HFF-Myc (cell line): ENCODE measurements at regions not wholly inside any gene's neighbourhood (a gene's known extent, or its start where the extent isn't known, plus 50 kb on each side); places are given as distances from the start of the nearest gene placed in this dataset.

ENCODE experiments used
- DNase-seq: peaks from one replicate; pipeline ENCODE4 v3.0.0-alpha.2; 2011; ENCODE audit warnings: low read depth; ENCODE audit errors: extremely low read depth
- H3K4me3 ChIP-seq: replicated peaks from 2 replicates; pipeline ENCODE4 v1.5.1; 2011; ENCODE audit warnings: low read depth, mild to moderate bottlenecking, control low read depth, low read length
- TF ChIP-seq, protein P1 (sequence below): IDR thresholded peaks from 2 replicates; pipeline ENCODE4 v1.5.1; 2012; ENCODE audit warnings: mild to moderate bottlenecking, low read depth, low read length, control low read depth; ENCODE audit errors: missing control alignments

DNA sequence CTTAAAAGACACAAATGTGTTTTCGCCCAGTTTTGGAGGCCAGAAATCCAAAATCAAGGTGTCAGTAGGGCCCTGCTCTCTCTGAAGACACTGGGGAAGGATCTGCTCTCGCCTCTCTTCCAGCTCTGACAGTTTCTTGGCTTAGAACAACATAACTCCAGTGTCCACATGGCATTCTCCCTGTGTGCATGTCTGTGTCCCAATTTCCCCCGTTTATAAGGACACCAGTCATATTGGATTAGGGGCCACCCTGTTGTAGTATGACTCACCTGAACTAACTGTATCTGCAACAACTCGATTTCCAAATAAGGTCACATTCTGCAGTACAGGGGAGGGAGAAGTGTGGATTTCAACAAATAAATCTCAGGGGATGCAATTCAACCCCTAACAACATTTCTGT lies 263.2 kb downstream of the SS18 start:
- TF ChIP-seq, protein P1, sequence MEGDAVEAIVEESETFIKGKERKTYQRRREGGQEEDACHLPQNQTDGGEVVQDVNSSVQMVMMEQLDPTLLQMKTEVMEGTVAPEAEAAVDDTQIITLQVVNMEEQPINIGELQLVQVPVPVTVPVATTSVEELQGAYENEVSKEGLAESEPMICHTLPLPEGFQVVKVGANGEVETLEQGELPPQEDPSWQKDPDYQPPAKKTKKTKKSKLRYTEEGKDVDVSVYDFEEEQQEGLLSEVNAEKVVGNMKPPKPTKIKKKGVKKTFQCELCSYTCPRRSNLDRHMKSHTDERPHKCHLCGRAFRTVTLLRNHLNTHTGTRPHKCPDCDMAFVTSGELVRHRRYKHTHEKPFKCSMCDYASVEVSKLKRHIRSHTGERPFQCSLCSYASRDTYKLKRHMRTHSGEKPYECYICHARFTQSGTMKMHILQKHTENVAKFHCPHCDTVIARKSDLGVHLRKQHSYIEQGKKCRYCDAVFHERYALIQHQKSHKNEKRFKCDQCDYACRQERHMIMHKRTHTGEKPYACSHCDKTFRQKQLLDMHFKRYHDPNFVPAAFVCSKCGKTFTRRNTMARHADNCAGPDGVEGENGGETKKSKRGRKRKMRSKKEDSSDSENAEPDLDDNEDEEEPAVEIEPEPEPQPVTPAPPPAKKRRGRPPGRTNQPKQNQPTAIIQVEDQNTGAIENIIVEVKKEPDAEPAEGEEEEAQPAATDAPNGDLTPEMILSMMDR, result no peak
- H3K4me3 ChIP-seq, result no peak overlapping the region
- DNase-seq, result peak; percentile 32

DNA sequence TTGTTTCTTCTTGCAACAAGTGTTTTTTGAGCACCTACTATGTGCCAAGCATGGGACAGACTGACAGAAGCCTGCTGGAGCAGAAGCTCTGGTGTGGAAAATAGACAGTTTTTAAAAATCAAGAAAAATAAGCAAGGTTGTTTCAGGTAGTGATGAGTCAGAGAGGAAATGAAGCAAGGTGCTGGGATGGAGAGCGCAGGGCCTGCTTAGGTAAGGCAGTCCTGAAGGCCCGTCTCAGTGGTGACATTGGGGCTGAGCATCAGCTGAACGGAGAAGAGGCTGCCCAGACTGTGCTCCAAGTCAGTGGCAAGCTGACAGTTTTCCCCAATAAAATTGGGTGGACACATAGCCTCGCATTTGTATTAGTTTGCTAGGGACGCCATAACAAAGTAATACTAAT lies 263.6 kb downstream of the SS18 start:
- TF ChIP-seq, protein P1, result no peak
- H3K4me3 ChIP-seq, result no peak overlapping the region
- DNase-seq, result no peak

DNA sequence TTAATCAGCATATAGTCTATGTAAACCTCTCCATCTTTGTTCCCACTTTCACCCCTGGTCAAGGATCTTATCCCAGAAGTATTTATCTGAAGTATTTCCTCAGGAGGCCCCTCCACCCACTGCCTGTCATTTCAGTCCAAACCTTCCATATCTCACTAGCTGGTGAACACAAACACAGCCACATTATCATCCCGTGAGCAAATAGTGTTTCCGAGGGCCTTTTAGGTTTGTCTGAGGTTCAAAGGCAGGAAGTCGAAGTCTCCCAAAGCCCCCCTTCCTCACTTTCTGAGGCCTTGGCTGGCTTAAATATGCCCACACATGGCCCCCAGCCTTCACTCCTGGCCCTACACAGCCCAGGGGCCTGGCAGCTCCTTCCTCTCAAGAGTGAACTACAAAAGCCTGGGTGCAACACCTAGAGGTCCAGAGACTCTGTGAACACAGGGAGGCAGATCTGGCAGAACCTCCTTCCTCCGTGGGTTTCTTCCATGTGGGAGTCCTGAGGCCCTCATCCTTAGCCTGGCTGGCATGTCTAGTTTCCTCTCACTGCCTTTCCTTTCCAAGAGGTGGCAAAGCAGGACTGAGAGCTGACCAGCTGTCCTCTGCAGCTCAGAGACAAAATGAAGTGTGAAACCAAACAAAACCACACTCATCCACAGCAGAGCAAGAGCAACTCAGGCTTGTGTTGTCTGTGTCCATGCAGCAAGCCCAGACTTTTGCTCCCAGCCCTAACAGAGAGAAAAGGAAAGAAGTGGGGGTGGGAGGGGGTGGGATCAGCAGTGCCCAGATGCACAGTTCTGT lies 264.2 kb downstream of the SS18 start:
- H3K4me3 ChIP-seq, result no peak overlapping the region
- no peak for DNase-seq
- TF ChIP-seq, protein P1, result no peak

DNA sequence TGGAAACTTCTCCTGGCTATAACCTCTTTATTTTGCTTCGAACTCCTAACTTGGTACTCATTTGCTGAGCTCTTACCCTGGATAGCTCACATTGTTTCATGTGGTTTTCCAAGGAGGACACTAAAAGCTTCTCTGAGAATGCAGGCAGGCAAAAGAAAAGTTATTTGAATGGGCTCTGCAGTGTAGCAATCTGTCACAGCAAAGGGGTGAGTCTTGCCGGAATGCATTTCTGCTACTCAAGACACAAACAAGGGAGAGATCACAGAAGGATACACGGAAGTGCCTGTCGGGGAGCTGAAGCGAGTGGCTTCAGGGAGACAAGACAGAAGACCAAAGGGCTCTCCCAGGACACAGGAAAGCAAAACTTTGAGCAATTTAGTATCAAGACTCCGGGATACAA lies 265.4 kb downstream of the SS18 start:
- TF ChIP-seq, protein P1, result no peak
- H3K4me3 ChIP-seq, result no peak overlapping the region
- DNase-seq, result no peak

DNA sequence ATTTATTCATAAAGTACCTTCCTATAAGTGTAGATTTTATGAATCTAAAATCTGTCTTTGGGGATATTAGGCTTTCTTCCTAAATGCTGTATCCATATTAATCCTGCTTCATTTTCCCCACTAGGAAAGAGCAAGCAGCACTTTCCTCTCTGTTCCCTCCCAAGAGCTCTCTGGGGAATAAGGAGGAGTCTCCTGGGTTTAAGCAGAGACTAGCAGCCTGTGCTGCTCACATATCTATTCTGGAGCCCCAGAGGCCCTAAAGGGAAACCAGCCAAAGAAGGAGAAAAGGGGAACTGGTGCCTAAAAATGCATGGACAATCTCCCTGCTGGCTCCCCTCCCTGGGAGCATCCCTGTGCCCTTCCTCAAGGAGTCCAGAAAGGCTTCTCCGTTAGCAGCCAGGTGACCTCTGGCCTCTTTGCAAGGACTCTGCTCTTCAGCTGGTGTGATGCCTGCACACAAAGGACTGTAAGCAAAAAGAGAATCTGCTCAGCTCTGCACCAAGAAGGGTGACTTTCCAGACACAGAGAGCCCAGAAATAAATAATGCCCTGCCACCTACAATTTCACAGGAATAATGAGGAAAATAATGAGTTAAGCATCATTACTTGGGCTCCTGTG lies 270.6 kb downstream of the SS18 start:
- H3K4me3 ChIP-seq, result no peak overlapping the region

DNA sequence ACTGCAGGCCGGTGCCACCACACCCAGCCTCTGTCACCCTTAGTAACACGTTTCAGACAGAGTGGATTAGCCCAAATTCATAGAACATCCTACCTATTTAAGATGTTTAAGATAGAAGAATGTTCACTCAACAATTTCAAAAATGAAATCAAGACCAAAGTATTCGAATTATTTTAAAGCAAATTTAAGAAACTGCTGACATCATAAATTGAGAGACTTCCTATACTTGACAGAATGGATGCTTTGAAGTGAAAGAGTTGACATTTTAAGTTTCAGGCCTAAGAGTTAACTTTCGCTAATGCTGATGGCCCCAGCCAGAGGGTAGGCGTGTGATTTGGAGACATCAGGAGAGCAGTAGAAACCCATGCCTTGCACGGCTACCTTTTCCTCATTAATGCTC lies 271.9 kb downstream of the SS18 start:
- no peak for DNase-seq
- no peak overlapping the region for H3K4me3 ChIP-seq
- TF ChIP-seq, protein P1, result no peak

More for the DNA sequence above, 270.6 kb downstream of the SS18 start:
- TF ChIP-seq, protein P1, result no peak
- DNase-seq, result no peak
